ENCODE measurements at regions not wholly inside any gene's neighbourhood (a gene's known extent, or its start where the extent isn't known, plus 50 kb on each side); places are given as distances from the start of the nearest gene placed in this dataset. TPM values are rescaled to one million over a fixed set of nuclear protein-coding genes. Genes with fewer than 3 reads are reported as not detected.

GRCh38 chr9:19870988-19871387 lies 82.2 kb upstream of the SLC24A2 start:
- H3K27me3 ChIP-seq (ENCODE audit: insufficient read depth, low read length): no peaks in the 10 kb centered on the region
- H3K4me2 ChIP-seq (ENCODE audit: insufficient read depth, low read length): no peak overlapping the region
- H3K4me1 ChIP-seq (ENCODE audit: insufficient read depth, low read length): no peaks in the 10 kb centered on the region
- no peak overlapping the region for H3K27ac ChIP-seq (ENCODE audit: low read depth, low read length)
- no peaks in the 10 kb centered on the region for H3K79me2 ChIP-seq (ENCODE audit: insufficient read depth, low read length)
- H3K9me3 ChIP-seq (ENCODE audit: low read depth, low read length): no peaks in the 10 kb centered on the region
- H2AFZ ChIP-seq (ENCODE audit: low read length): no peak overlapping the region
- H3K4me3 ChIP-seq (ENCODE audit: insufficient read depth, low read length): no peak overlapping the region
- no peaks in the 10 kb centered on the region for H3K36me3 ChIP-seq (ENCODE audit: insufficient read depth, low read length)
- DNase-seq (ENCODE audit: insufficient read length, low spot score, missing footprints): no peak
- TF ChIP-seq, protein P1, sequence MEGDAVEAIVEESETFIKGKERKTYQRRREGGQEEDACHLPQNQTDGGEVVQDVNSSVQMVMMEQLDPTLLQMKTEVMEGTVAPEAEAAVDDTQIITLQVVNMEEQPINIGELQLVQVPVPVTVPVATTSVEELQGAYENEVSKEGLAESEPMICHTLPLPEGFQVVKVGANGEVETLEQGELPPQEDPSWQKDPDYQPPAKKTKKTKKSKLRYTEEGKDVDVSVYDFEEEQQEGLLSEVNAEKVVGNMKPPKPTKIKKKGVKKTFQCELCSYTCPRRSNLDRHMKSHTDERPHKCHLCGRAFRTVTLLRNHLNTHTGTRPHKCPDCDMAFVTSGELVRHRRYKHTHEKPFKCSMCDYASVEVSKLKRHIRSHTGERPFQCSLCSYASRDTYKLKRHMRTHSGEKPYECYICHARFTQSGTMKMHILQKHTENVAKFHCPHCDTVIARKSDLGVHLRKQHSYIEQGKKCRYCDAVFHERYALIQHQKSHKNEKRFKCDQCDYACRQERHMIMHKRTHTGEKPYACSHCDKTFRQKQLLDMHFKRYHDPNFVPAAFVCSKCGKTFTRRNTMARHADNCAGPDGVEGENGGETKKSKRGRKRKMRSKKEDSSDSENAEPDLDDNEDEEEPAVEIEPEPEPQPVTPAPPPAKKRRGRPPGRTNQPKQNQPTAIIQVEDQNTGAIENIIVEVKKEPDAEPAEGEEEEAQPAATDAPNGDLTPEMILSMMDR (IDR thresholded peaks at IDR 0.05; ENCODE audit: extremely low read depth, low read depth, low read length): no peak
- H4K20me1 ChIP-seq (ENCODE audit: insufficient read depth, low read length): no peaks in the 10 kb centered on the region

- no peak for DNase-seq (ENCODE audit: insufficient read length, low spot score, missing footprints)
- no peak overlapping the region for H2AFZ ChIP-seq (ENCODE audit: low read length)
- no peak overlapping the region for H3K4me3 ChIP-seq (ENCODE audit: insufficient read depth, low read length)
- no peaks in the 10 kb centered on the region for H3K27me3 ChIP-seq (ENCODE audit: insufficient read depth, low read length)
- H3K4me2 ChIP-seq (ENCODE audit: insufficient read depth, low read length): no peak overlapping the region
- no peaks in the 10 kb centered on the region for H3K4me1 ChIP-seq (ENCODE audit: insufficient read depth, low read length)
- H4K20me1 ChIP-seq (ENCODE audit: insufficient read depth, low read length): no peaks in the 10 kb centered on the region
- TF ChIP-seq, protein P1 (IDR thresholded peaks at IDR 0.05; ENCODE audit: extremely low read depth, low read depth, low read length): no peak
- H3K27ac ChIP-seq (ENCODE audit: low read depth, low read length): no peak overlapping the region
- H3K36me3 ChIP-seq (ENCODE audit: insufficient read depth, low read length): no peaks in the 10 kb centered on the region
- no peaks in the 10 kb centered on the region for H3K9me3 ChIP-seq (ENCODE audit: low read depth, low read length)
- H3K79me2 ChIP-seq (ENCODE audit: insufficient read depth, low read length): no peaks in the 10 kb centered on the region
These were observed 52.1 kb upstream of the SLC24A2 start for GRCh38 chr9:19840953-19841352.

Small RNA genes lying in the stretch of these regions (small RNA-seq; reads per million reads assigned to genes)
- gene AL158077.1: not detected
